ENCODE measurements at regions not wholly inside any gene's neighbourhood (a gene's known extent, or its start where the extent isn't known, plus 50 kb on each side); places are given as distances from the start of the nearest gene placed in this dataset.

DNA sequence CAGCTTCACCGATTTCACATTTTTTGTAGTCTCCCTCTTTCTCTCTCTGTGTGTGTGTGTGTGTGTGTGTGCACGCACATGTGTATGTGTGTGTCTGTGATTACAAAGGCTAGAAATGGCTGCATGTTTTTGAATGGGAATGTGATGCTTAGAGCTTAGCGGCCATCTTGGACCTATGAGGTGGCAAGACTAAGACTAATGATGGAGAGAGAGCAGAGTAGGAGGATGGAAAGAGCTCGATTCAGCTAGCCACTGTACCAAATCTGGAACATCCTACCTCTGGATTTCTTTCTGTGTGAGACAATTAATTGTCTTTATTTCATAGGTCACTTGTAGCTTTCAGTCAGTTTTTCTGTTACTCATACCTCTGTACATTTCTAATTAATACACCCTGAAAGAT is 205.1 kb downstream of the PCSK1 start:
- no peak overlapping the region for H3K4me3 ChIP-seq
- peak overlapping the region in 2 of 4 donors; percentile 63 to 66 for H3K27ac ChIP-seq
- ATAC-seq, result no peak
- H3K36me3 ChIP-seq, result no peaks in the 10 kb centered on the region
- peaks cover 0 to 20% (median 0%) of the 10 kb centered on the region in 3 donors for H3K4me1 ChIP-seq
- no peaks in the 10 kb centered on the region for H3K9me3 ChIP-seq
- TF ChIP-seq EP300 (IDR thresholded peaks at IDR 0.05), result no peak
- TF ChIP-seq POLR2A (IDR thresholded peaks at IDR 0.05), result no peak
- TF ChIP-seq CTCF (IDR thresholded peaks at IDR 0.05), result no peak
- TF ChIP-seq POLR2AphosphoS5 (IDR thresholded peaks at IDR 0.05), result no peak
- no peaks in the 10 kb centered on the region for H3K27me3 ChIP-seq
- WGBS, 2 donors (ENCODE audit: low coverage in 1 of 2), result 93 to 94% methylated on average over 4 of the region's 4 CpGs

DNA sequence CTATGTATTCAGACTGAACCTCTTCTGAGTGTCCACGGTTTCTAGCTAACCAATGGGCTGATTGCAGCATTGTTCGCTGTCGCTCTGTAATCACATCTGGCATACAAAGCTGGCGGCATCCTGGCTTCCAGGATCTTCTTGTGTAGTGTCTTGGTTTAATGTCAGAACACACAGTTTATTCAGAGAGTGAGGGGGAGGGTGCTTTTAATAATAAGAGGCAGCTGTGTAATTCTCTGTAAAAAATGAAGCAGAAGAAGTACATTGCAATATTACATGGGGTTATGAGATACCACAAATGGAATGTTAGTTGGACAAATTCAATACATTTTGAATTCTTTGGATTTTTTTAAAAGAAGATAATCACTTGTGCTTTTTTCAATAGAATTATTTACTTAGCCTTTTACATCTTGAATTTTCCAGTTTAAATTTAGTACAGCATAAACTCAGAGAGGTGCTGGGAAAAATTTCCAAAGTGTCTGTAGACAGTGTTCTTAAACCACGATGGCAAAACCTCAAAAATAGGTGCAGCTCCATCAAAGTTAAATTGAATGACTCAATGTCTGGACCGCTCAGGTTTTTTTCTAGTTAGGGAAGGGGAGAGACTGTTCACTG is 206.0 kb downstream of the PCSK1 start:
- ATAC-seq, result peak; percentile 86
- H3K4me3 ChIP-seq, result no peak overlapping the region
- TF ChIP-seq CTCF (IDR thresholded peaks at IDR 0.05) (no peak), POLR2AphosphoS5 (IDR thresholded peaks at IDR 0.05) (peak; percentile 58)
- no peaks in the 10 kb centered on the region for H3K36me3 ChIP-seq
- peaks cover 0 to 20% (median 0%) of the 10 kb centered on the region in 3 donors for H3K4me1 ChIP-seq
- 15 to 19% methylated on average over 4 to 6 of the region's 6 CpGs for WGBS, 2 donors (ENCODE audit: low coverage in 1 of 2)
- peak overlapping the region in 3 of 4 donors; percentile 47 to 66 (median 63) for H3K27ac ChIP-seq
- no peaks in the 10 kb centered on the region for H3K9me3 ChIP-seq
- no peaks in the 10 kb centered on the region for H3K27me3 ChIP-seq

GRCh38 chr5:96222129-96222528 is 210.9 kb downstream of the PCSK1 start:
- no peak overlapping the region for H3K4me3 ChIP-seq
- no peak overlapping the region for H3K27ac ChIP-seq
- no peak for ATAC-seq
- 89 to 100% methylated on average over 2 of the region's 2 CpGs for WGBS, 2 donors (ENCODE audit: low coverage in 1 of 2)
- no peaks in the 10 kb centered on the region for H3K27me3 ChIP-seq
- H3K36me3 ChIP-seq, result no peaks in the 10 kb centered on the region
- H3K4me1 ChIP-seq, result peaks cover 0 to 9% (median 0%) of the 10 kb centered on the region in 3 donors
- TF ChIP-seq CTCF (IDR thresholded peaks at IDR 0.05), result no peak
- TF ChIP-seq EP300 (IDR thresholded peaks at IDR 0.05), result no peak
- no peak for TF ChIP-seq POLR2A (IDR thresholded peaks at IDR 0.05)
- TF ChIP-seq POLR2AphosphoS5 (IDR thresholded peaks at IDR 0.05), result no peak
- no peaks in the 10 kb centered on the region for H3K9me3 ChIP-seq

GRCh38 chr5:96220610-96221390 is 212.2 kb downstream of the PCSK1 start:
- ATAC-seq, result no peak
- Histone ChIP-seq H3K36me3 (no peaks in the 10 kb centered on the region), H3K4me1 (no peaks in the 10 kb centered on the region), H3K4me3 (no peak overlapping the region), H3K27ac (peak overlapping the region in 1 of 4 donors; percentile 37), H3K9me3 (no peaks in the 10 kb centered on the region), H3K27me3 (no peaks in the 10 kb centered on the region)
- TF ChIP-seq POLR2A (IDR thresholded peaks at IDR 0.05) (no peak), CTCF (IDR thresholded peaks at IDR 0.05) (no peak), EP300 (IDR thresholded peaks at IDR 0.05) (no peak)
- WGBS, 2 donors (ENCODE audit: low coverage in 1 of 2), result 52 to 62% methylated on average over 3 to 4 of the region's 4 CpGs

Measured in gastroesophageal sphincter (tissue), 4 donors.